Transverse colon (tissue), 4 donors: ENCODE measurements at regions not wholly inside any gene's neighbourhood (a gene's known extent, or its start where the extent isn't known, plus 50 kb on each side); places are given as distances from the start of the nearest gene placed in this dataset.
"Not testable (repeated sequence)": the region's sequence is repeated elsewhere in the genome, so short reads cannot be mapped to it uniquely, and the experiment has no call there.

Source experiments
- DNase-seq: peaks from one replicate; pipeline ENCODE4 v3.0.0-alpha.2; 2019
- H3K27ac ChIP-seq, 4 donors: fragments of 200-600 bp; sonication (generic); 2 replicates each; pipeline ENCODE4 v1.5.1; 2016 to 2018; ENCODE audit warnings: inconsistent platforms in 4 of 4
- H3K27me3 ChIP-seq: fragments of 200-600 bp; sonication (generic); 2 replicates; pipeline ENCODE4 v1.5.1; 2017; ENCODE audit warnings: inconsistent platforms
- H3K36me3 ChIP-seq, 4 donors: fragments of 200-600 bp; sonication (generic); 2 replicates each; pipeline ENCODE4 v1.5.1; 2017 to 2019; ENCODE audit warnings: inconsistent platforms in 4 of 4
- H3K4me1 ChIP-seq, 4 donors: fragments of 200-600 bp; sonication (generic); 2 replicates each; pipeline ENCODE4 v1.5.1; 2017 to 2020; ENCODE audit warnings: inconsistent platforms in 4 of 4
- H3K4me3 ChIP-seq, 4 donors: fragments of 200-600 bp; sonication (generic); 1 replicate in 1 of 4; 2 replicates in 3 of 4; pipeline versions ENCODE4 v1.5.1 to v1.6.1; 2017 to 2019; ENCODE audit warnings: inconsistent platforms in 4 of 4
- H3K9me3 ChIP-seq, 2 donors: fragments of 200-600 bp; sonication (generic); 2 replicates each; pipeline ENCODE4 v1.5.1; 2017 to 2019; ENCODE audit warnings: inconsistent platforms in 2 of 2
- CTCF ChIP-seq, 5 experiments: fragments of 200-600 bp in 3 of 5; fragments of 450-650 bp in 2 of 5; sonication (generic) in 3 of 5; IDR thresholded peaks; 1 replicate in 2 of 5; 2 replicates in 3 of 5; pipeline ENCODE4 v1.5.1; 2016 to 2017; ENCODE audit warnings: antibody characterized with exemption in 5 of 5, inconsistent platforms in 3 of 5, mild to moderate bottlenecking in 2 of 5, moderate library complexity in 1 of 5
- EP300 ChIP-seq: sonication (generic); formaldehyde crosslinking; IDR thresholded peaks from one replicate; pipeline ENCODE4 v1.6.1; 2017; ENCODE audit warnings: antibody characterized with exemption, low read depth
- POLR2A ChIP-seq: fragments of 450-650 bp; IDR thresholded peaks from one replicate; pipeline ENCODE4 v1.6.1; 2016; ENCODE audit warnings: antibody characterized with exemption, mild to moderate bottlenecking, moderate library complexity
- POLR2AphosphoS5 ChIP-seq, 3 donors: sonication (generic); formaldehyde crosslinking; IDR thresholded peaks; one replicate each; pipeline ENCODE4 v1.6.1; 2016; ENCODE audit warnings: antibody characterized with exemption in 3 of 3
- WGBS, 2 donors: methylation state at CpG; one replicate each; pipeline ENCODE4 v1.1.5; 2018; ENCODE audit warnings: low coverage in 1 of 2; 5-methylcytosine and 5-hydroxymethylcytosine counted together
- in situ Hi-C, 4 donors: fragments of 200-750 bp; cut with MboI; loops; one replicate each; pipeline versions ENCODE4 v1.15.0 to v1.15.1; 2017; ENCODE audit warnings: low sequenced_read_pairs in 3 of 4, low pct_ligation_motif_present in 1 of 4, low pct_unique_long_range_greater_than_20kb in 1 of 4
- intact Hi-C: fragments of 100-400 bp; cut with DNase I; formaldehyde crosslinking; loops from one replicate; pipeline ENCODE4 v1.15.1; 2023; ENCODE audit warnings: low total_unique reads

GRCh38 chr5:13348568-13348967, 595.9 kb downstream of the DNAH5 start:
- no peak for DNase-seq
- H3K27me3 ChIP-seq = no peaks in the 10 kb centered on the region
- H3K9me3 ChIP-seq = no peaks in the 10 kb centered on the region
- no peak overlapping the region for H3K4me3 ChIP-seq
- WGBS, 2 donors = 85 to 93% methylated on average over 3 of the region's 3 CpGs
- no peaks in the 10 kb centered on the region for H3K36me3 ChIP-seq
- intact Hi-C loops = no loop called here
- in situ Hi-C loops = no loop called here
- no peaks in the 10 kb centered on the region for H3K4me1 ChIP-seq
- no peak overlapping the region for H3K27ac ChIP-seq
- TF ChIP-seq EP300 (no peak), POLR2A (no peak), CTCF (IDR thresholded peaks at IDR 0.05) (no peak), POLR2AphosphoS5 (IDR thresholded peaks at IDR 0.05) (no peak)

- intact Hi-C loops (no loop called here), in situ Hi-C loops (no loop called here)
- Histone ChIP-seq H3K4me1 (no peaks in the 10 kb centered on the region), H3K27ac (no peak overlapping the region), H3K4me3 (no peak overlapping the region), H3K36me3 (no peaks in the 10 kb centered on the region), H3K27me3 (no peaks in the 10 kb centered on the region), H3K9me3 (no peaks in the 10 kb centered on the region)
- no peak for DNase-seq
- 92 to 98% methylated on average over 4 of the region's 4 CpGs for WGBS, 2 donors
- TF ChIP-seq CTCF (IDR thresholded peaks at IDR 0.05) (no peak), EP300 (no peak), POLR2AphosphoS5 (IDR thresholded peaks at IDR 0.05) (no peak), POLR2A (no peak)
Measured at GRCh38 chr5:13346401-13346800, 598.1 kb downstream of the DNAH5 start.

GRCh38 chr5:13339093-13339492, 605.4 kb downstream of the DNAH5 start:
- 0% methylated on average over 1 of the region's 1 CpG for WGBS, 2 donors
- DNase-seq = no peak
- H3K27ac ChIP-seq = no peak overlapping the region
- no peak overlapping the region for H3K4me3 ChIP-seq
- H3K4me1 ChIP-seq = no peaks in the 10 kb centered on the region
- in situ Hi-C loops = no loop called here
- TF ChIP-seq POLR2A (no peak), EP300 (no peak), CTCF (IDR thresholded peaks at IDR 0.05) (no peak), POLR2AphosphoS5 (IDR thresholded peaks at IDR 0.05) (no peak)
- H3K27me3 ChIP-seq = no peaks in the 10 kb centered on the region
- intact Hi-C loops = no loop called here
- peaks cover 0 to 3% of the 10 kb centered on the region in 2 donors for H3K9me3 ChIP-seq
- no peaks in the 10 kb centered on the region for H3K36me3 ChIP-seq

- intact Hi-C loops, H3K9me3 ChIP-seq, H3K4me1 ChIP-seq, in situ Hi-C loops, H3K4me3 ChIP-seq, H3K27ac ChIP-seq, H3K27me3 ChIP-seq, DNase-seq, H3K36me3 ChIP-seq: not testable (repeated sequence)
- WGBS, 2 donors = 59 to 85% methylated on average over 4 of the region's 4 CpGs
Measured at GRCh38 chr5:13335026-13335425, 609.5 kb downstream of the DNAH5 start.

- in situ Hi-C loops (no loop called here), intact Hi-C loops (no loop called here)
- no peak overlapping the region for H3K4me3 ChIP-seq
- TF ChIP-seq POLR2AphosphoS5 (IDR thresholded peaks at IDR 0.05) (no peak), EP300 (no peak), CTCF (IDR thresholded peaks at IDR 0.05) (no peak), POLR2A (no peak)
- no peak overlapping the region for H3K27ac ChIP-seq
- H3K27me3 ChIP-seq = no peaks in the 10 kb centered on the region
- H3K9me3 ChIP-seq = no peaks in the 10 kb centered on the region
- H3K4me1 ChIP-seq = no peaks in the 10 kb centered on the region
- WGBS, 2 donors = 56% methylated on average over 6 of the region's 6 CpGs; no CpG with 5 or more reads in 1 of the 2 donors
- H3K36me3 ChIP-seq = no peaks in the 10 kb centered on the region
- DNase-seq = no peak
Measured at GRCh38 chr5:13331585-13331984, 612.9 kb downstream of the DNAH5 start.
